SKM-1 treated with dmso at 0.1 percent for 144 hours (cell line): ENCODE measurements at regions not wholly inside any gene's neighbourhood (a gene's known extent, or its start where the extent isn't known, plus 50 kb on each side); places are given as distances from the start of the nearest gene placed in this dataset.
"Not testable (repeated sequence)": the region's sequence is repeated elsewhere in the genome, so short reads cannot be mapped to it uniquely, and the experiment has no call there.

Source experiments
- DNase-seq: peaks from one replicate; lab custom pipeline; 2025; ENCODE audit not compliant: unreplicated experiment; lab: John Stamatoyannopoulos, UW

GRCh38 chr12:43192442-43192841 is 359.6 kb downstream of the ADAMTS20 start:
- DNase-seq, result not testable (repeated sequence)

- DNase-seq, result no peak
Observed at GRCh38 chr12:43180242-43180641, 371.8 kb downstream of the ADAMTS20 start.

- no peak for DNase-seq
Observed at GRCh38 chr12:43179486-43179885, 372.5 kb downstream of the ADAMTS20 start.

GRCh38 chr12:43177276-43177675 is 374.7 kb downstream of the ADAMTS20 start:
- no peak for DNase-seq

GRCh38 chr12:43169115-43169681 is 382.8 kb downstream of the ADAMTS20 start:
- DNase-seq, result no peak

- DNase-seq, result no peak
Observed at GRCh38 chr12:43167691-43168090, 384.3 kb downstream of the ADAMTS20 start.

GRCh38 chr12:43165351-43165750 is 386.7 kb downstream of the ADAMTS20 start:
- DNase-seq, result no peak

GRCh38 chr12:43162138-43162537 is 389.9 kb downstream of the ADAMTS20 start:
- no peak for DNase-seq

- DNase-seq, result no peak
Observed at GRCh38 chr12:43159506-43159905, 392.5 kb downstream of the ADAMTS20 start.

- no peak for DNase-seq
Observed at GRCh38 chr12:43158126-43158525, 393.9 kb downstream of the ADAMTS20 start.

- no peak for DNase-seq
Observed at GRCh38 chr12:43155376-43155775, 396.6 kb downstream of the ADAMTS20 start.

GRCh38 chr12:43154498-43155045 is 397.4 kb downstream of the ADAMTS20 start:
- no peak for DNase-seq

- DNase-seq, result no peak
Observed at GRCh38 chr12:43151441-43151981, 400.5 kb downstream of the ADAMTS20 start.

- DNase-seq, result no peak
Observed at GRCh38 chr12:43148691-43149090, 403.3 kb downstream of the ADAMTS20 start.

GRCh38 chr12:43147878-43148277 is 404.1 kb downstream of the ADAMTS20 start:
- DNase-seq, result no peak

GRCh38 chr12:43145481-43145880 is 406.5 kb downstream of the ADAMTS20 start:
- no peak for DNase-seq

- no peak for DNase-seq
Observed at GRCh38 chr12:43143278-43143677, 408.7 kb downstream of the ADAMTS20 start.

GRCh38 chr12:43132291-43132690 is 419.7 kb downstream of the ADAMTS20 start:
- DNase-seq, result no peak

- no peak for DNase-seq
Observed at GRCh38 chr12:43131301-43131700, 420.7 kb downstream of the ADAMTS20 start.

- DNase-seq, result no peak
Observed at GRCh38 chr12:43127886-43128549, 424.0 kb downstream of the ADAMTS20 start.

GRCh38 chr12:43126652-43127375 is 425.2 kb downstream of the ADAMTS20 start:
- DNase-seq, result no peak

- no peak for DNase-seq
Observed at GRCh38 chr12:43123461-43123860, 428.5 kb downstream of the ADAMTS20 start.
